ENCODE measurements at regions not wholly inside any gene's neighbourhood (a gene's known extent, or its start where the extent isn't known, plus 50 kb on each side); places are given as distances from the start of the nearest gene placed in this dataset.

- Histone ChIP-seq H3K4me3 (no peak overlapping the region), H3K27me3 (ENCODE audit: control insufficient read depth in 2 of 2, insufficient read depth in 2 of 2, low read length in 2 of 2) (no peaks in the 10 kb centered on the region), H2AFZ (ENCODE audit: low read depth, low read length) (no peak overlapping the region), H3K9me3 (replicated peaks; ENCODE audit: control insufficient read depth, insufficient read depth, low read depth, low read length) (peaks cover 1% of the 10 kb centered on the region; the same call in 1 of the 2 replicates), H4K20me1 (replicated peaks; ENCODE audit: control insufficient read depth, insufficient read depth, low read length) (no peaks in the 10 kb centered on the region), H3K27ac (ENCODE audit: extremely low read depth, low read depth, low read length) (no peak overlapping the region), H3K36me3 (ENCODE audit: control insufficient read depth, insufficient read depth, low read length) (no peaks in the 10 kb centered on the region), H3K4me2 (ENCODE audit: insufficient read depth, low read length) (no peak overlapping the region), H3K79me2 (ENCODE audit: control insufficient read depth, insufficient read depth, low read length) (no peaks in the 10 kb centered on the region), H3K4me1 (replicated peaks in 1 of 2; ENCODE audit: control insufficient read depth in 2 of 2, insufficient read depth in 2 of 2, low read length in 2 of 2) (no peaks in the 10 kb centered on the region), H3K9ac (ENCODE audit: insufficient read depth in 1 of 2, low read depth in 2 of 2, low read length in 2 of 2) (no peak overlapping the region), H3K9me1 (ENCODE audit: control insufficient read depth, insufficient read depth, low read length) (no peaks in the 10 kb centered on the region)
- ChIA-PET POLR2A (no interaction called here), CTCF (ENCODE audit: low intra/inter-chr PET ratio) (no interaction called here)
- WGBS (ENCODE audit: insufficient coverage, low coverage, missing lambda C conversion rate): 2% methylated on average over 3 of the region's 3 CpGs
- BruUV-seq (replicated peaks): no TSS peak
- in situ Hi-C loops (cut with MboI): no loop called here
- no peak for DNase-seq (ENCODE audit: extremely low read depth in 1 of 4, low spot score in 3 of 4)
- FAIRE-seq: no peak
- ATAC-seq: no peak
- intact Hi-C loops (cut with micrococcal nuclease): no loop called here
- TF ChIP-seq KLF16 (IDR thresholded peaks at IDR 0.05): no peak
- TF ChIP-seq TSC22D4 (tag; IDR thresholded peaks at IDR 0.05): no peak
- no peak for TF ChIP-seq MTA2 (IDR thresholded peaks at IDR 0.05; ENCODE audit: low read depth)
- TF ChIP-seq POLR3G (IDR thresholded peaks at IDR 0.05; ENCODE audit: extremely low read depth, insufficient read length, insufficient replicate concordance): no peak
- no peak for TF ChIP-seq CHD4 (IDR thresholded peaks at IDR 0.05; ENCODE audit: insufficient read depth, insufficient replicate concordance, low read depth, low read length, poor library complexity, severe bottlenecking)
- no peak for TF ChIP-seq MAFG (tag; conservative IDR thresholded peaks at IDR 0.05)
- TF ChIP-seq ZFP1 (CRISPR knock-in tag; IDR thresholded peaks at IDR 0.05): no peak
- no peak for TF ChIP-seq HNRNPL (IDR thresholded peaks at IDR 0.05; ENCODE audit: low read depth, low read length)
- no peak for TF ChIP-seq DIDO1 (tag; IDR thresholded peaks at IDR 0.05; ENCODE audit: low read depth)
- TF ChIP-seq SOX6 (IDR thresholded peaks at IDR 0.05): no peak
- TF ChIP-seq ATF3 (IDR thresholded peaks at IDR 0.05): no peak
- no peak for TF ChIP-seq ATF3 (CRISPR knock-in tag; conservative IDR thresholded peaks at IDR 0.05)
- TF ChIP-seq HDAC2 (IDR thresholded peaks at IDR 0.05): no peak
- no peak for TF ChIP-seq ILF3 (IDR thresholded peaks at IDR 0.05; ENCODE audit: borderline replicate concordance)
- TF ChIP-seq FOSL1 (tag; conservative IDR thresholded peaks at IDR 0.05): no peak
- no peak for TF ChIP-seq VEZF1 (CRISPR knock-in tag; IDR thresholded peaks at IDR 0.05)
- TF ChIP-seq SAFB2 (IDR thresholded peaks at IDR 0.05; ENCODE audit: borderline replicate concordance, low read depth, low read length, severe bottlenecking): no peak
- TF ChIP-seq FOS (IDR thresholded peaks at IDR 0.05; ENCODE audit: extremely low read depth, insufficient read length): no peak
- TF ChIP-seq BHLHE40 (IDR thresholded peaks at IDR 0.05; ENCODE audit: low read length): no peak
These were observed 198.4 kb upstream of the LRRN1 start for GRCh38 chr3:3600665-3601340.

All from K562 (cell line).